ENCODE measurements at regions not wholly inside any gene's neighbourhood (a gene's known extent, or its start where the extent isn't known, plus 50 kb on each side); places are given as distances from the start of the nearest gene placed in this dataset.

GRCh38 chr13:104769545-104769944, 1703.3 kb upstream of the SLC10A2 start:
- DNase-seq (ENCODE audit: low read depth in 3 of 3), result no peak

- no peak for DNase-seq (ENCODE audit: low read depth in 3 of 3)
These were observed 1700.1 kb upstream of the SLC10A2 start for GRCh38 chr13:104766319-104766718.

GRCh38 chr13:104764600-104764999, 1698.4 kb upstream of the SLC10A2 start:
- DNase-seq (ENCODE audit: low read depth in 3 of 3), result no peak

GRCh38 chr13:104759069-104759468, 1692.9 kb upstream of the SLC10A2 start:
- DNase-seq (ENCODE audit: low read depth in 3 of 3), result no peak

- no peak for DNase-seq (ENCODE audit: low read depth in 3 of 3)
These were observed 1691.5 kb upstream of the SLC10A2 start for GRCh38 chr13:104757712-104758111.

GRCh38 chr13:104750377-104750776, 1684.2 kb upstream of the SLC10A2 start:
- no peak for DNase-seq (ENCODE audit: low read depth in 3 of 3)

- DNase-seq (ENCODE audit: low read depth in 3 of 3), result no peak
These were observed 1674.5 kb upstream of the SLC10A2 start for GRCh38 chr13:104740641-104741222.

GRCh38 chr13:104737713-104738112, 1671.5 kb upstream of the SLC10A2 start:
- DNase-seq (ENCODE audit: low read depth in 3 of 3), result no peak

- DNase-seq (ENCODE audit: low read depth in 3 of 3), result no peak
These were observed 1667.2 kb upstream of the SLC10A2 start for GRCh38 chr13:104733427-104733826.

GRCh38 chr13:104715111-104715510, 1648.9 kb upstream of the SLC10A2 start:
- no peak for DNase-seq (ENCODE audit: low read depth in 3 of 3)

- DNase-seq (ENCODE audit: low read depth in 3 of 3), result no peak
These were observed 1639.0 kb upstream of the SLC10A2 start for GRCh38 chr13:104705031-104705750.

- no peak for DNase-seq (ENCODE audit: low read depth in 3 of 3)
These were observed 1635.4 kb upstream of the SLC10A2 start for GRCh38 chr13:104701591-104701990.

GRCh38 chr13:104694397-104694796, 1628.2 kb upstream of the SLC10A2 start:
- DNase-seq (ENCODE audit: low read depth in 3 of 3), result no peak

GRCh38 chr13:104693126-104693525, 1626.9 kb upstream of the SLC10A2 start:
- no peak for DNase-seq (ENCODE audit: low read depth in 3 of 3)

GRCh38 chr13:104691767-104692467, 1625.7 kb upstream of the SLC10A2 start:
- no peak for DNase-seq (ENCODE audit: low read depth in 3 of 3)

- DNase-seq (ENCODE audit: low read depth in 3 of 3), result no peak
These were observed 1620.3 kb upstream of the SLC10A2 start for GRCh38 chr13:104686484-104686883.

GRCh38 chr13:104683789-104684188, 1617.6 kb upstream of the SLC10A2 start:
- DNase-seq (ENCODE audit: low read depth in 3 of 3), result no peak

- no peak for DNase-seq (ENCODE audit: low read depth in 3 of 3)
These were observed 1611.9 kb upstream of the SLC10A2 start for GRCh38 chr13:104678161-104678560.

GRCh38 chr13:104671901-104672300, 1605.7 kb upstream of the SLC10A2 start:
- DNase-seq (ENCODE audit: low read depth in 3 of 3), result no peak

- no peak for DNase-seq (ENCODE audit: low read depth in 3 of 3)
These were observed 1591.0 kb upstream of the SLC10A2 start for GRCh38 chr13:104657196-104657595.

- DNase-seq (ENCODE audit: low read depth in 3 of 3), result no peak
These were observed 1584.2 kb upstream of the SLC10A2 start for GRCh38 chr13:104650431-104650830.

- no peak for DNase-seq (ENCODE audit: low read depth in 3 of 3)
These were observed 1582.1 kb upstream of the SLC10A2 start for GRCh38 chr13:104648291-104648690.

GRCh38 chr13:104645786-104646185, 1579.6 kb upstream of the SLC10A2 start:
- DNase-seq (ENCODE audit: low read depth in 3 of 3), result no peak

All from stimulated activated CD4-positive, alpha-beta T cell treated with anti-CD3 and anti-CD28 coated beads, TNF-alpha, amount 100 ng/mL, for 48 hours (primary cell).